ENCODE measurements at regions not wholly inside any gene's neighbourhood (a gene's known extent, or its start where the extent isn't known, plus 50 kb on each side); places are given as distances from the start of the nearest gene placed in this dataset.

GRCh38 chr16:8310323-8310722 lies 280.0 kb downstream of the TMEM114 start:
- TF ChIP-seq POLR2A (IDR thresholded peaks at IDR 0.05) (no peak), CTCF (IDR thresholded peaks at IDR 0.05) (no peak), EP300 (IDR thresholded peaks at IDR 0.05) (no peak)

Measured in ovary (tissue), 3 donors.